Activated T-helper 2 cell treated with anti-CD3 and anti-CD28 coated beads, Interferon-gamma antibody, Interleukin-2, Interleukin-4, amounts not matched to agents 10 μg/mL and 5 μg/mL and 100 μg/mL, durations not matched to agents 14 hours and 24 hours and 36 hours (primary cell): ENCODE measurements at regions not wholly inside any gene's neighbourhood (a gene's known extent, or its start where the extent isn't known, plus 50 kb on each side); places are given as distances from the start of the nearest gene placed in this dataset.

Experiments
- DNase-seq: peaks from one replicate; pipeline ENCODE4 v3.0.0; 2021; ENCODE audit warnings: low spot score
- H3K27ac Mint-ChIP-seq: one replicate; pipeline ENCODE4 v1.8.0; 2021; ENCODE audit warnings: mixed read lengths
- H3K27me3 Mint-ChIP-seq: one replicate; pipeline ENCODE4 v1.8.0; 2021; ENCODE audit warnings: low read depth, mixed read lengths
- H3K36me3 Mint-ChIP-seq: one replicate; pipeline ENCODE4 v1.8.0; 2021; ENCODE audit warnings: low read depth, mixed read lengths
- H3K4me1 Mint-ChIP-seq: one replicate; pipeline ENCODE4 v1.8.0; 2021; ENCODE audit warnings: low read depth, mixed read lengths
- H3K4me3 Mint-ChIP-seq: one replicate; pipeline ENCODE4 v1.8.0; 2021; ENCODE audit warnings: low read depth, mild to moderate bottlenecking, moderate library complexity, mixed read lengths
- H3K9me3 Mint-ChIP-seq: one replicate; pipeline ENCODE4 v1.8.0; 2021; ENCODE audit warnings: mixed read lengths
- intact Hi-C: fragments of 100-400 bp; cut with micrococcal nuclease; formaldehyde crosslinking; loops from one replicate; pipeline ENCODE4 v1.15.1; 2023

GRCh38 chr3:181879926-181880325 is 168.2 kb downstream of the SOX2 start:
- no peaks in the 10 kb centered on the region for H3K27me3 Mint-ChIP-seq
- intact Hi-C loops: no loop called here
- no peaks in the 10 kb centered on the region for H3K4me1 Mint-ChIP-seq
- no peak overlapping the region for H3K4me3 Mint-ChIP-seq
- H3K27ac Mint-ChIP-seq: no peak overlapping the region
- H3K36me3 Mint-ChIP-seq: no peaks in the 10 kb centered on the region
- no peaks in the 10 kb centered on the region for H3K9me3 Mint-ChIP-seq
- DNase-seq: no peak

GRCh38 chr3:181880331-181880730 is 168.6 kb downstream of the SOX2 start:
- no peaks in the 10 kb centered on the region for H3K36me3 Mint-ChIP-seq
- no peak overlapping the region for H3K27ac Mint-ChIP-seq
- no peaks in the 10 kb centered on the region for H3K4me1 Mint-ChIP-seq
- no peaks in the 10 kb centered on the region for H3K9me3 Mint-ChIP-seq
- intact Hi-C loops: no loop called here
- no peaks in the 10 kb centered on the region for H3K27me3 Mint-ChIP-seq
- H3K4me3 Mint-ChIP-seq: no peak overlapping the region
- DNase-seq: no peak

- Mint-ChIP-seq H3K4me3 (no peak overlapping the region), H3K27me3 (no peaks in the 10 kb centered on the region), H3K9me3 (no peaks in the 10 kb centered on the region), H3K36me3 (no peaks in the 10 kb centered on the region), H3K4me1 (no peaks in the 10 kb centered on the region), H3K27ac (no peak overlapping the region)
- DNase-seq: no peak
- intact Hi-C loops: no loop called here
Measured at GRCh38 chr3:181881749-181882148, 170.0 kb downstream of the SOX2 start.

- no peak for DNase-seq
- Mint-ChIP-seq H3K4me1 (no peaks in the 10 kb centered on the region), H3K4me3 (no peak overlapping the region), H3K36me3 (no peaks in the 10 kb centered on the region), H3K27me3 (no peaks in the 10 kb centered on the region), H3K9me3 (no peaks in the 10 kb centered on the region), H3K27ac (no peak overlapping the region)
- intact Hi-C loops: no loop called here
Measured at GRCh38 chr3:181885868-181886630, 174.3 kb downstream of the SOX2 start.

GRCh38 chr3:181886676-181887075 is 175.0 kb downstream of the SOX2 start:
- Mint-ChIP-seq H3K27me3 (no peaks in the 10 kb centered on the region), H3K4me3 (no peak overlapping the region), H3K36me3 (no peaks in the 10 kb centered on the region), H3K4me1 (no peaks in the 10 kb centered on the region), H3K9me3 (no peaks in the 10 kb centered on the region), H3K27ac (no peak overlapping the region)
- no peak for DNase-seq
- intact Hi-C loops: no loop called here

GRCh38 chr3:181887685-181888084 is 176.0 kb downstream of the SOX2 start:
- H3K36me3 Mint-ChIP-seq: no peaks in the 10 kb centered on the region
- no peaks in the 10 kb centered on the region for H3K9me3 Mint-ChIP-seq
- intact Hi-C loops: no loop called here
- H3K4me1 Mint-ChIP-seq: no peaks in the 10 kb centered on the region
- no peak for DNase-seq
- no peak overlapping the region for H3K4me3 Mint-ChIP-seq
- no peaks in the 10 kb centered on the region for H3K27me3 Mint-ChIP-seq
- no peak overlapping the region for H3K27ac Mint-ChIP-seq

GRCh38 chr3:181888234-181888633 is 176.5 kb downstream of the SOX2 start:
- H3K36me3 Mint-ChIP-seq: no peaks in the 10 kb centered on the region
- intact Hi-C loops: no loop called here
- H3K4me3 Mint-ChIP-seq: no peak overlapping the region
- no peaks in the 10 kb centered on the region for H3K4me1 Mint-ChIP-seq
- DNase-seq: no peak
- H3K27me3 Mint-ChIP-seq: no peaks in the 10 kb centered on the region
- H3K9me3 Mint-ChIP-seq: no peaks in the 10 kb centered on the region
- H3K27ac Mint-ChIP-seq: no peak overlapping the region

- H3K9me3 Mint-ChIP-seq: no peaks in the 10 kb centered on the region
- H3K4me1 Mint-ChIP-seq: no peaks in the 10 kb centered on the region
- H3K36me3 Mint-ChIP-seq: no peaks in the 10 kb centered on the region
- H3K27ac Mint-ChIP-seq: no peak overlapping the region
- intact Hi-C loops: no loop called here
- H3K27me3 Mint-ChIP-seq: no peaks in the 10 kb centered on the region
- no peak for DNase-seq
- no peak overlapping the region for H3K4me3 Mint-ChIP-seq
Measured at GRCh38 chr3:181892848-181893247, 181.1 kb downstream of the SOX2 start.

GRCh38 chr3:181896605-181897004 is 184.9 kb downstream of the SOX2 start:
- Mint-ChIP-seq H3K4me1 (no peaks in the 10 kb centered on the region), H3K36me3 (no peaks in the 10 kb centered on the region), H3K27me3 (no peaks in the 10 kb centered on the region), H3K9me3 (no peaks in the 10 kb centered on the region), H3K4me3 (no peak overlapping the region), H3K27ac (no peak overlapping the region)
- no peak for DNase-seq
- intact Hi-C loops: no loop called here

- no peaks in the 10 kb centered on the region for H3K9me3 Mint-ChIP-seq
- no peaks in the 10 kb centered on the region for H3K27me3 Mint-ChIP-seq
- no peaks in the 10 kb centered on the region for H3K36me3 Mint-ChIP-seq
- intact Hi-C loops: no loop called here
- H3K27ac Mint-ChIP-seq: no peak overlapping the region
- H3K4me1 Mint-ChIP-seq: no peaks in the 10 kb centered on the region
- H3K4me3 Mint-ChIP-seq: no peak overlapping the region
- no peak for DNase-seq
Measured at GRCh38 chr3:181899702-181900101, 188.0 kb downstream of the SOX2 start.

GRCh38 chr3:181901626-181902025 is 189.9 kb downstream of the SOX2 start:
- no peaks in the 10 kb centered on the region for H3K9me3 Mint-ChIP-seq
- intact Hi-C loops: no loop called here
- no peaks in the 10 kb centered on the region for H3K4me1 Mint-ChIP-seq
- H3K27ac Mint-ChIP-seq: no peak overlapping the region
- H3K27me3 Mint-ChIP-seq: no peaks in the 10 kb centered on the region
- H3K4me3 Mint-ChIP-seq: no peak overlapping the region
- DNase-seq: no peak
- H3K36me3 Mint-ChIP-seq: no peaks in the 10 kb centered on the region

GRCh38 chr3:181906338-181906737 is 194.6 kb downstream of the SOX2 start:
- Mint-ChIP-seq H3K27ac (no peak overlapping the region), H3K9me3 (no peaks in the 10 kb centered on the region), H3K4me3 (no peak overlapping the region), H3K4me1 (no peaks in the 10 kb centered on the region), H3K36me3 (no peaks in the 10 kb centered on the region), H3K27me3 (no peaks in the 10 kb centered on the region)
- no peak for DNase-seq
- intact Hi-C loops: no loop called here

GRCh38 chr3:181909241-181909640 is 197.5 kb downstream of the SOX2 start:
- no peak overlapping the region for H3K27ac Mint-ChIP-seq
- no peaks in the 10 kb centered on the region for H3K36me3 Mint-ChIP-seq
- H3K9me3 Mint-ChIP-seq: no peaks in the 10 kb centered on the region
- H3K4me1 Mint-ChIP-seq: no peaks in the 10 kb centered on the region
- no peaks in the 10 kb centered on the region for H3K27me3 Mint-ChIP-seq
- H3K4me3 Mint-ChIP-seq: no peak overlapping the region
- DNase-seq: no peak
- intact Hi-C loops: no loop called here

- no peaks in the 10 kb centered on the region for H3K36me3 Mint-ChIP-seq
- no peak for DNase-seq
- no peaks in the 10 kb centered on the region for H3K4me1 Mint-ChIP-seq
- H3K4me3 Mint-ChIP-seq: no peak overlapping the region
- no peaks in the 10 kb centered on the region for H3K27me3 Mint-ChIP-seq
- intact Hi-C loops: no loop called here
- H3K27ac Mint-ChIP-seq: no peak overlapping the region
- H3K9me3 Mint-ChIP-seq: no peaks in the 10 kb centered on the region
Measured at GRCh38 chr3:181912384-181912783, 200.7 kb downstream of the SOX2 start.
